NCI-H748 treated with DMSO at 0.1 percent for 48 hours (cell line): ENCODE measurements at regions not wholly inside any gene's neighbourhood (a gene's known extent, or its start where the extent isn't known, plus 50 kb on each side); places are given as distances from the start of the nearest gene placed in this dataset.

ENCODE experiments used
- DNase-seq: peaks from one replicate; lab custom pipeline; 2025; lab: John Stamatoyannopoulos, UW

DNA sequence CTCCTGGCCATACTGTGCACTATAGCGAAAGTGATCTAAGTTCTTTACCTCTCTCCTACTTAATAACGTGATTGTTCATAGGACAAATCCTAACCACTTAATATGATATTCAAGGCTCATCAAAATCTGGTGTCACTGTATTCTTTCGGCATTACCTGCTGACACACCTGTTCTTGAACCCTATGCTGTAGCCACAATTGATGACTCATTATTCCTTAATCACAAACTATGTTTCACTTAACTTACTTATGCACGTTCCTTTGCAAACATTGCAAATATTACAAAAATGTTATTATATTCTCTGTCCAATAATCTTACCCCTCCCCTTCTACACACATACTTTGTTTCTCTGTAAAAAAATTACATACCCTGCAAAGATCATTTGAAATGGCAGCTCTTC is 158.1 kb upstream of the ADRA1B start:
- no peak for DNase-seq

DNA sequence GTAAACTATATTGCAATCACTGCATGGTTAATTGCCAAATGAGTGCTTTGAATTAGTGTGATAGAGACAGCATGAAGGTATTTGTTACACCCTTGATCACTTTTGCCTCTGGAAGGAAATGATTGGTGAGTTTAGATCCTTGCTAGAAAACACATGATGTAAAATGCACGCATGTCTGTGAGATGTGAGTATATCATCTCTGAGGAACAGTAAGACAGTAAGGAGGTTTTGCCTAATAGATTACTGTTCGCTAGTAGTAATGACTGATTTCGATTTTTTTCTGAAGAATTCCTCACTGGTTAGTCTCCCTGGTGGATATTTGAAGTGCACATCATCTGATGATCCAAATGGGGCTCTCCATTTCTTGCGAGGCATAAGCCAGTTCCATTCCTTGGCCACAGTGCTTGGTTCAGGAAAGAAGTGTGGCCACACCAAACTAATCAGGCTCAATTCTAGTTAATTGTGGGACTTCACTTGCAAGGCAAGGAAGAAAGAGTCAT is 156.4 kb upstream of the ADRA1B start:
- no peak for DNase-seq

DNA sequence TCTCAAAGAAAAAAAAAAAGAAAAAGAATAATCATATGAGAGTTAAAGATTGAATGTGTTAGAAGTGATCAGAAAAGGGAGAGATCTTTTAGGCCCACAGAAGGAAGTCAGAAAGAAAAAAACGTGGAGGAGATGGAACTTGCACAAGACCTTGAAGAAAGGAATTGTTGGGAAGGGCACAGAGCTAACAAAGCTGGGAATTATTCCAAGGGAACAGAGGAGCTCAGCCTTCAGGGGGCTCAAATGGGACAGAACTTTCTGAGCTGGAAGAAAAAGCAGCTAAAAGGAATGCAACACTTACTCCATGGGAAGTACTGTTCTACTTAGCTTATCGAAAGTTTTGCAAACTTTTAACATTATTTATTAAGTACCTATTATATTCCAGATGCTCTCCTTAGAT is 153.4 kb upstream of the ADRA1B start:
- DNase-seq = no peak

DNA sequence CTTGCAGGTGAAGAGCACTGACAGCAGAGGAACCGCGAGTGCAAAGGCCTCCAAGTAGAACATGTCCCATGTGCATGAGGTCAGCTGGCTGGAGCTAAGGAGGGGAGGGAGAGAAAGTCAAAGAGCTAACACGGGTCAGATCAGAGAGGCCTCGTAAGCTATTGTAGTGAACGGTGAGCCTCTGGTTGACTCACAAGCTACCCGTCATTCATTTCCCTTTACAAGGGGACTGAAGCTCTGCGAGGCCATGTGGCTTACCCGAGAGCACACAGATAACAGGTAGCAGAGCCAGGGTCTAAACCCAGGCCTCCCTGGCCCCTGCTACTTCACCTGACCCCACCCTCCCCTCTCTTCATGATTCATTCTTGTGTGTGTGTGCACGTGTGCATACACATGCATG is 152.7 kb upstream of the ADRA1B start:
- no peak for DNase-seq

DNA sequence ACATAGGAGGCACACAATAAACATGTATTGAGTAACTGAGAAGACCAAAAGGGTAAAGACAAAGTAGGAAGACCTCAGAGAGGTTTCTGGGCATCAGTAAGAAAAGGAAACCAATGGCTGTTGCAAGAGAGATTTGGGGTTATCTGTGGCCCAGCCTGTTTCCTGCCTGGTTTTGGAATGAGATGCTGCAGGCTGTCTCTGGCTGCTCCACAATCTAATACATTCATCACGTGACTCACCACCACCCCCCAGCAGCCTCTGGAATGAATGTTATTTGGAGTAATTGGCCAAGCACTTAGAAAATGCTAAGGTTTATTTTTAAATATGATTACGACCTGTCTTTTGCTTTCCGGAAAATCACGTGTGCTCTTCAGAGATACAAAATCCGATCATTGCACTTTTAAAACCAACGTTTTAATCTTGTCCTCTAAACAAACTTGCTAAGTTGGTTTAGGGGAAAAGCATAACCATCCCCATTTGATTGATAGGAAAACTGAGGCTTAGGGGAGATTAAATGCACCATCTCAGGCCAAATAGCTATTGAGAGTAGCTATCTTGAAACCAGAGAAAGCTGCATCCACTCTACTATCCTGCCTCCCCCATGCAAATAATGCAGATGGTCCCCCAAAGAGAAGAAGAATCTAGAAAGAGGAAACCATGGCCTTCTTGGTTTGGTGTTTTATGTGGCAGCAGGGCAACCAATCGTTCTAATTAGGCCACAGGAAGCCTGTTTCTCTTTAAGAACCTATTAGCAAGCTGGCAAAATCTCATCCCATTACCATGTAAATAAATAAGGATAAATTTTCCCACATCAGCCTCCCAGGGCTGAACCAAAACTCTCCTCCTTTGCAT is 151.8 kb upstream of the ADRA1B start:
- DNase-seq = no peak

DNA sequence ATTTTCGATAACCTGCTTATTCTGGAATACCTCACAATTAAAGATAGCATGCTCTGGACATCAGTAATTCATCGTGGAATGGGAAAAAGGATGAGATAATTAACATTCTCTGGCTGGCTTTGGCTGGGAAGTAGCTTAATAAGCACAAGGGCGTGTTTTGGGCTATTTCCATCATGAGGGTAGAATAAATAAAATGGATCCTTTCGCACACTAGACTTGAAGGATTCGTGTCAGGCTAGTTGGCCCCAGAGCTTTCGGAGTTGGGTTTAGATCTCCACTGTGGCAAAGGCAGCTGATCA is 151.2 kb upstream of the ADRA1B start:
- no peak for DNase-seq

DNA sequence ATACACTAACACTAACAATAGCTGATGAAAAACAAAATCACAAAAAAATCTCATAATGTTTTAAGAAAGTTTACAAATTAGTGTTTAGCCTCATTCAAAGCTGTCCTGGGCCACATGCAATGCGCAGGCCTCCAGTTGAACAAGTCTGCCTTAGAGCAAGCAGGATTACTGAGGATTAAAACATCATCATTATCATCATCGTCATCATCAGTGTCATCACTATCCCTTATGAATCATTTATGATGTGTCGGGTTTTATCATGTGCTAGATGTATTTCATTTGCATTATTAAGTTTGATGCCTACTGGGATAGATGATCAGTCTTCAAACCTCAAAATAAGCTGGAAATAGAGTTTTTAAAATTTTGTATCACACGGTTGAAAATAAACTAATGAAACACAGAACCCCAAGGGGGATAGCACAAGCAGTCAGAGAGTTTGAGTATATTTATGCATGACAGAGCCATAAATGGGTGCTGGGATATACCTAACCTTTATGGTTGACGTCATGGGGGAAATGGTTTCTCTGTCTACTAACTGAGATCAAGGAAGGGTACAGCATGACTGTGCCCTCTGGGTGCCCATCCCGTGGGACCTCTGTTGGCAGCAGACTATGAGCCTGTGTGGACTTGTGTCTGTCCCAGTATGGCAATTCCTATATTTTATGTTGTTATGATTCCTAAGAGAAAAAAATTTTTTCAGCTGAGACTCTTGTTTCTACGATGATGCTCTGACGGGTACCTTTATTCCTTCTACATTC is 150.3 kb upstream of the ADRA1B start:
- no peak for DNase-seq

DNA sequence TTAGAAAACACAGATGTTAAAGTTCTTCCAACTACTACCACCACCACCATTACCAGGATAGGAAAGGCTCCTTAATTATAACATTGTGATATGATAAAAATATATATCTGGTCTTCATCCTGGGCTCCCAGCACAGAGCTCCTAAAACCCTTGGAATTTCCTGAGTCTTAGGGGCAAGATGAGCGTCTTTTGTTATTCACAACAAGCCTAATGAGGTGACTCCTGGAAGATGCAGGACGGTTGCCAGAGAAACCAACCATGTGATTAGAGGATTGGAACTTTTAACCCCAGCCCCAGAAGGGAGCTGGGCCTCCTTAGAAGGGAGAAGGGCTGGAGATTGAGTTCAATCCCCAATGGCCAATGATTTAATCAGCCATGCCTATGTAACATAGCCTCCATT is 148.0 kb upstream of the ADRA1B start:
- no peak for DNase-seq

DNA sequence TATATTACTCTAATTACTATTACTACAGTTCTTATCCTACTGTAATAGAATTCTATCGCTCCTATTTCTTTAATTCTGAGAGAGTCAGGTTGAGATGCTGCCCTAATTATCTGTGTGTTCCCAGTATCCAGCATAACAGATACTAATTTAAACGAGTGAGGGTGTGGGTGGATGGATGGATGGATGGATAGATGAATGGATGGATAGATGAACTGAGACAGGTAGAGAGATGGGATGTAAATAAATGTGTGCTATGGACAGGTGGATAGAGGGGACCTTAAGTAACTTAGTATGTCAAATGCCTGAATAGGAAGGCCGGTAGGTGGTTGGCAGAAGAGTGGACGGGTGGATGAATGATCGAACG is 143.6 kb upstream of the ADRA1B start:
- DNase-seq = no peak

DNA sequence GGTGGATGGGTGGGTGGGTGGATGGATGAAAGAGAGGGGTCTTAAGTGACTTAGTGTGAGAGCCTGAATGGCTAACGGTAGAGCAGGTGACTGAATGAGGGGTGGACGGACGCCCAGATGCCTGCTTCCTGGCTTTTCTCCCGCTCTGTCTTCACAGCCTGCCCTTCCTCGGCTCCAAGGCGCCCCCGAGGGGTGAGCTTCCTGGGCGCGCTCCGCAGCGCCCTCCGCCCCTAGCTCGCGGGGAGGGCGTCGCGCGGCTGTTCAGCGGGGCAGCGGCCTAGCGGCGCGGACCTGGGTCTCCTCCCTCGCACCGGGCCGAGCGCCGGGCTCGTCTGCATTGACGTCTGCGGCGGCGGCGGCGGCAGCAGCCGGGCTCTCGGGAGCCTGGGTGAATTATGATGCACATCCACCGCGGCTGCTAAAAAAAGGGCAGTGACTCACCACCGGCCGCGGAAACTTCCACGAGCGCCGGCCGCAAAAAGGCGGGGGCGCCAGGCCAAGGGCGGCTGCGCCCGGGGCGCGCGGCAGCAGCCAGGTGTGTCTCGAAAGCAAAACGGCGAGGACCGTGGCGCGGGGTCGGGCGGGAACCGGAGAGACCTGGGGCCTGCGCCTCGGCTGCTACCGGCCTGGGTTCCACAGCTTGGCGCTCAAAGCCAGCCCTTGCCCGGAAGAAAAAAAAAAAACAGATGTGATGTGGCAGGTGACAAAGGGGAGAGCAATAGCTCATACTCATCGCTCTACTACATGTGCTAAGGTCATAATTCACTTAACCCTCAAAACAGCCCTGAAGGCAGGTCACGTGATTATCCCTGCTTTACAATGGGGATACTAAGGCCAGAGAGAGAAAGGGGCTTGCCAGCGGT is 143.0 kb upstream of the ADRA1B start:
- DNase-seq = peak; percentile 23

DNA sequence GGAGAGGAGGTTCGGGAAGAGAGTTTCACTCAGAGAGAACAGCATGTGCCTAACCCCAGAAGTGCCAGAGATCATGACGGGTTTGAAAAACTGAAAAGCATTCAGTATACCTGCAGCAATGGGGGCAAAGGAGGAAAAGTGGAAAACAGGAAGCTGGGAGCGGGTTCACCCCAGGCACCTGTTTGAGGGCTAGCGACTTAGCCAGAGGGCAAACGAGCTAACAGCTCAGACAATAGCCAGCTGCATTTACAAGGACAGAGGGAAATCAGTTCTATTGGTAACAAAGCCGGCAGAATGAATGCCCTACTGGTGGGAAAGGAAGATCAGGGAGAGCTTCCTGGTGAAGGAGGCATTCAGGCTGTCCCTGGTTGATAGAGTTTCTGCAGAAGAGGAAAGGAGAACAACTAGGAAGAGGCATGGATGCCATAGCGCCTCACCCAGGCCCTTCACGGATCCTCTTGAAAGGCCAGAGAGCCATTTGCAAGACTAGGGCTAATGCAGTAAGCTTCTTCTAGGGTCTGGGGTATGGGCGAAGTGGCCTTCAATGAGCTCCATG is 141.7 kb upstream of the ADRA1B start:
- peak; percentile 19 for DNase-seq

DNA sequence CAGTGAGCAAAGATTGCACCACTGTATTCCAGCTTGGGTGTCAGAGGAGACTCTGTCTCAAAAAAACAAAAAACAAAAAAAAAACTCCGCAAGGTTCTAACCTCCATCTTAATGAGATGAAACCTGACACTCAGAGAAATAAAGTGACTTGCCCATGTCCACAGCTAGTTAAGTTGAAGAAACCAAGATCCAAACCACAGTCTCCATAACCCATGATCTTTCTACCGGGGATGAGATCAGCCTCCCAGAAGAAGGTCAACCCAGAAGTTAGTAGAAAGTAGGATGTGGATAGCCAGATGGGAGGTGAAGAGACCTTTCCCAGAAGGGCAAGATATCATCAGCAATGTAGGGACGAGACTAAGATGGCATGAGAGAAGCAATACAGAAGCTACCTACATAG is 140.4 kb upstream of the ADRA1B start:
- DNase-seq = no peak

DNA sequence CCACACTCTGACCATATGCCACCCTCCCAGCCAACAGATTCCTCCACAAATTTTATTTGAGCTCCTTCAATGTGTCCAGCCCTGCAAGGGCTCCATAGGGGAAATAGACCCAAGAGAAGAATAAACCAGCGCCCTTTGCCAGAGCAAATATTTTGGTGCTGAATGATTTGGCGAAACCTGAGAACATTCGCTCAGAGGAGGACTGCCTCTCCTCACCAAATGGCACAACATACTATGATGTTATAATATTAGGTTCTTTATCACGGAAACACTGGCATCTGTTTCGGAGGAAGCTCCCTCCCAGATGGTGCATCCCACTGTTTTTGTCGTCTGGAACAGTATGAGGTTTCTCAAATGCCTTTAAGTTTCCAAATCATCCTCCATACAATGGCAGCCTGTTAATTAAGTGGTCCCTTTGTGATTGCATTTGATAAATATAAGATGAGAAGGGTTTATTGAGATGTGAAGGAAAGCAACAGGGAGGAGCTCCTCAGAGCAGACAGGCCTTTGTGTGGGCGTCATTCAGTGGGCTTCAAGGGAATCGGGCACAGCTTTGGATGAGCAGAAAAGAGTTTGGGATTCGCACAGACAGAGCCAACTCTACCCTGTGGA is 139.1 kb upstream of the ADRA1B start:
- no peak for DNase-seq

DNA sequence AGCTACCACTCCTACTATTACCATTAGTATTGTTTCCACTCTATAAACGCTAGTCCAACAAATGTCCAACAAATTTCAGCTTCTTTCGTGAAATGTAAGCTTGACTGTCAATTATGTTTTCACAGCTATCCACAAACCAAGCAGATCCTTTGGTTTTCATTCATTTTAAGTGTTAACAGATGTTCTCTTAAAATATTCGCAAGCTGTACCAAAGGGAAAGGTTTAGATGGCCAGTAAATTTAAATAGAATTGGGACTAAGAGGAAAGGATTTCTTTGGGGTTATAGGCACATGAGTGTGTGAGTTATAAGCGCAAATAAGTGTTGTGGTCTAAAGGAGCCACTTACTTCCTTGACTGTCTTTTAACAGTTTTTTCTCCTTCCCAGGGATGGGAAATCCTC is 136.8 kb upstream of the ADRA1B start:
- DNase-seq = no peak

DNA sequence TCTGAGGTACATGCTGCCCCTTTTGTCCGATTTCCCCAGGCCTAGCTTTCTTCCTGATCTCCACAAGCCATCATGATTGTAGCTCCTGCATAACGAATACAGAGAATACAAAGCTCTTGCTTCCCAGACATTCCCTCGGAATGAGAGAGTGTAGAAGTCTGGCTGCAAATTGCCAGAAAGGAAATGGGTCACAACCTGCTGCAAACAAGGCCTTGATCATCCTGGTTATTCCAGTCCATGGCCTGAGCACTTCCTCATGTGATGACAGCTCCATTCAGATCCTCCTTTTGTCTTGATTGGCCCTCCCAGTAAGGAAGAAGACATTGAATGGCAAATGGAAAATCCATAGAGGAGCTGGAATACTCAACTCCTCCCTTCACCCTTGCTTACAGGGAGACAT is 136.0 kb upstream of the ADRA1B start:
- DNase-seq = no peak

DNA sequence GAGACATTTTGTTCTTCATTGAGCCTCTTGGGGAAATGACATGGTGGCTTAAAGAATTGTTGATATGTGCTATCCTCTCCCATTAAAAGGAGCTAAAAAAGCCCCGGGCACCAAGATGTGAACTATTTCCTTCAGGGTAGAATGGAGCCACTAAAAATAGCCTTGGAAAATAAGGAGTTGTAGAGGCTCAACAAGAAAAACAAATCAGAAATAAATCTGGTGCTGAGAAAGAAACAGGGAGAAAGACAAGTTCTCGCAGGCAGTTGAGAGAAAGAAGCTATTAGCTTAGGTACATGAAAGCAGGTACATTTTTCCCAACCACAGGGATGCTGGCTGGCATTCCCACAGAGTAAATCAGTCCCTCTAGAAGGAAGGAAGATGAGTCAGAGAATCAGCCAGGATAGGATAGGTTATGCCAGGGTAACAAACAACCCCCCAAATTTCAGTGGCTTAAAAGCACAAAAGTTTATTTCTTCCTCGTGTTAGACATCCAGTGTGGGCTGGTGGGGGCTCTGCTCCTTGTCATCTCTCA is 134.6 kb upstream of the ADRA1B start:
- no peak for DNase-seq

DNA sequence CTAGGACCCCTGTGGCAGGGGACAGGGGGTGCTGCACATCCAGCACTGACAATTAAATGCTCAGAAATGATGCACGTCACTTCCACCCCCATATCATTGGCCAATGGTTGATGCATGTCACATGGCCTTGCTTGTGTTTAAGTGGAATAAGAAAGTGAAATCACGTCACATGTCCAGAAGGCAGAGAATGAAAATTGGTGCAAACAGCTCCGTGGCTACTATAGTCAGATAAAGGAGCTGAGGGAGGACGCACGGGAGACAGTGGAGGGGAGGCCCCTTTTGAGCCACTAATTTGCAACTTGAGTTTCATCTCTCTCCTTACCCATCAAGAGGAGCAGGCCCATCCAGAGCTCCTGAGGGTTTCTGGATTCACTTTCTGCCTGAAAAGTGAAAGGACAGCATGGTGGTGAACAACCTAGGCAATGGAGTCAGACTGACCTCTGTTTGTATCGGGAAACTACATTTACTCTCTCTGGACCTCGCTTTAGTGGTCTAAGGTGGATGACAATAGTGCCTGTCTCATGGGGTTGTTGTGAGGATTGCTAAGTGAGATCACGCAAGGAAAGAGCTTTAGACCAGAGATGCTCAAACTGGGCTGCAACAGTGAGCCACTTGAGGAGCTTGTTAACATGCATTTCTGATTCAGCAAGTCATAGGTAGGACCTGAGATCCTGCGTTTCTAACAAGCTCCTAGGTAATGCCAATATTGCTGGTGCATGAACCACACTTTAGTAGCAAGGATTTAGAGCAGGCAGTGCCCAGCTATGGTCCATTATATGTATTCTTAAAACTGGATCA is 133.9 kb upstream of the ADRA1B start:
- no peak for DNase-seq

DNA sequence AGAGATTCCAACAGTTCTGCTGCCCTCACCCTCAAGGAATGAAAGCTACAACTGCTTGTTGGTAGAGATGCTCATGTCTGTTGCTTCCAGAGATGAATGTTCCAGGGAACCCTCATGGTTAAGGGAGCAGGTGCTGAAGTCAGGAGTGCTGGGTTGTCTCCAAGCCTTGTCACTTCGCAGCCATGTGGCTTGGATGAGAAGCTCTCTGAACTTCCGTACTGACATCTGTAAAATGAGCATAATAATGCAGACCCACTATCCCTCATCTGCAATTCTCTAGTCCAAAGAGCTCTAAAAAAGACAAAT is 133.3 kb upstream of the ADRA1B start:
- no peak for DNase-seq

DNA sequence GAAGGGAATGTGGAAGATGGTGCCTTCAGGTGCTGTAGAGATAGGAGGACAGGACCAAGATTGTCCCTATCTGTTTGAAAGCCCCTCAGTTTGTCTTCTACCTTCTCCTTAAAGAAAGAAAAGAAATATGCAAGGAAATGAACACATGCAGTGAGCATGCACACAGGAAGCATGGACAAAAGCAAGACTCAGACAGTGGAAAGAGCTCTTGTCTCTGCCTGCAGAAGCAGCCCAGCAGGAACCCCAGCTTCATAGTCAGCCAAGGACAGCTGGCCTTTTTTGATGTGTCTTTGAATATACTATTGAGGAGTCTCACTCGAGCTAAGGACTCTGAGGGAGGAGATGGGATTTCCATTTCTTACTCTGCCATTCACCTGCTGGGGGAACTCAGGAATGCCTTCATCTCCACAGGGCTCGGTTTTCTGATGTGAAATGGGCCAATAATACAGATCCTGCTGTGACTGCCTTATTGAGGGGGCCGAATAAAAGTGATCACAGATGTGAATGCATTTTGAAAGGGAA is 132.5 kb upstream of the ADRA1B start:
- no peak for DNase-seq

DNA sequence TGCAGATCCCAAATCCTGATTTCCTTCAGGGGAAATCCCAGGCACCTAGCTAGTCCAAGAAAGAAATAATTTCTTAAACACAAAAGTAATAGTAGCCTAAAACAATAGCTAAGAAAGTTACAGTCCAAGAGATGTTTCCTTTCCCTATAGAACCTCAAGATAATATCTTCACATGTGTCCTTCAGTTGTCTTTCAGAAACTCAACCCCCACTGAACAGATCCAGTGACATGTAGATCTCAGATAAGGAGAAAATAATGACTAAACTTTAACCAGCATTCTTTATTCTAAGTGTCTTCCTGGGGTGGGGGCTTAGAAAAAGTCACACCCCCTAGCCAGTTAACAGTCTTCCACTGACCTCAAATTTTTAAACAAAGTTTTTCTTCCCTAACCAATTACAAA is 131.3 kb upstream of the ADRA1B start:
- DNase-seq = no peak

DNA sequence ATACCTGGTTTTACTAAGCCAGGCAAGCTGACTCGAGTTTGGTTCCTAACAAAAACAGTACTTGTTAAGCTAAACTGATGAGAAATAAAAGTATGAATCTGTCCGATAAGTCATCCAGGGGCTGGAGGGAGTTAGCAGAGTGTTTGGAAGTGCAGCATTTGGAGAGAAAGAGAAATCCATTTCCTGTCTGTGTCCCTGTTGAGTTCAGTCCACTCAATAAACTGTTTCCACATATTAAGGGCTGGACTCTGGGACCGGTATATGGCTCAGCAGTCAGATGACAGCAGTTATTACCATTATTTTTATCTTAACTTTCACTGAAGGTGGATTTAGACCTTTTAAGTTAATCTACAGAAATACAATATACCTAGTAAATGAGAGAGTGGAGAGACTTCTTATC is 130.6 kb upstream of the ADRA1B start:
- DNase-seq = no peak
